Heart right ventricle (tissue), 16 donors: ENCODE measurements at regions not wholly inside any gene's neighbourhood (a gene's known extent, or its start where the extent isn't known, plus 50 kb on each side); places are given as distances from the start of the nearest gene placed in this dataset.
"Not testable (repeated sequence)": the region's sequence is repeated elsewhere in the genome, so short reads cannot be mapped to it uniquely, and the experiment has no call there.

ENCODE experiments used
- ATAC-seq, 8 donors: fragments of 200-7000 bp; cut with Tn5 transposase; one replicate each; pipeline ENCODE4 v1.9.1; 2020; ENCODE audit warnings: mild to moderate bottlenecking in 8 of 8, moderate library complexity in 8 of 8, moderate number of reproducible peaks in 1 of 8
- DNase-seq, 2 donors: peaks; one replicate each; pipeline ENCODE4 v3.0.0-alpha.2; 2020
- H3K27ac ChIP-seq, 10 donors: fragments of 200-600 bp; sonication (generic) in 2 of 10; one replicate each; pipeline versions ENCODE4 v1.5.0 to v1.8.0; 2020 to 2022; ENCODE audit warnings: mild to moderate bottlenecking in 3 of 10
- H3K27me3 ChIP-seq, 7 donors: fragments of 200-600 bp; one replicate each; pipeline ENCODE4 v1.8.0; 2021 to 2022; ENCODE audit warnings: mild to moderate bottlenecking in 2 of 7
- H3K36me3 ChIP-seq, 9 donors: fragments of 200-600 bp; sonication (generic) in 1 of 9; one replicate each; pipeline versions ENCODE4 v1.5.0 to v1.8.0; 2020 to 2022; ENCODE audit warnings: mild to moderate bottlenecking in 2 of 9
- H3K4me1 ChIP-seq, 9 donors: fragments of 200-600 bp; sonication (generic) in 1 of 9; one replicate each; pipeline versions ENCODE4 v1.5.0 to v1.8.0; 2020 to 2022; ENCODE audit warnings: mild to moderate bottlenecking in 4 of 9
- H3K4me3 ChIP-seq, 10 donors: fragments of 200-600 bp; sonication (generic) in 2 of 10; one replicate each; pipeline versions ENCODE4 v1.5.0 to v1.8.0; 2020 to 2022; ENCODE audit warnings: mild to moderate bottlenecking in 7 of 10, moderate library complexity in 2 of 10
- H3K9me3 ChIP-seq, 11 donors: fragments of 200-600 bp in 10 of 11; sonication (generic) in 2 of 11; one replicate each; pipeline versions ENCODE4 v1.5.0 to v1.8.0; 2013 to 2022; ENCODE audit warnings: mild to moderate bottlenecking in 2 of 11, control low read depth in 1 of 11, moderate library complexity in 1 of 11
- CTCF ChIP-seq, 9 donors: fragments of 200-600 bp; sonication (generic) in 2 of 9; IDR thresholded peaks; one replicate each; pipeline versions ENCODE4 v1.5.0 to v1.8.0; 2021 to 2022; ENCODE audit warnings: antibody characterized with exemption in 9 of 9, mild to moderate bottlenecking in 5 of 9, moderate library complexity in 1 of 9
- WGBS, 2 donors: extraction: QIAGEN DNeasy Blood & Tissue Kit; methylation state at CpG; one replicate each; pipeline ENCODE4 v1.1.7; 2013; ENCODE audit warnings: inconsistent platforms in 1 of 2; 5-methylcytosine and 5-hydroxymethylcytosine counted together
- intact Hi-C, 10 donors: fragments of 100-400 bp; cut with DNase I; formaldehyde crosslinking; loops; one replicate each; pipeline versions ENCODE4 v1.11.1 to v1.14.2; 2022
- donor health status: Arrhythmogenic right ventricular cardiomyopathy.
- donor health status: ischemic (EF 13 %, LVEDD 7.1; RV severe dilation, severe dysfunction).
- donor health status: healthy with polysubstance abuse.
- donor health status: DM: no; HTN: yes; CAD: no.
- donor health status: DM: no; HTN: no; CAD: no.
- donor health status: ischemic (EF 25% LVEDD 6.9; RV normal size, moderate dysfunction).
- donor health status: ischemic (EF 25% LVEDD 5.7; RV mildly dilated, moderate dysfunction).
- donor health status: healthy.
- donor health status: DM: yes; HTN: yes; CAD: no.
- donor health status: Ischemic cardiomyopathy.
- donor health status: ischemic (EF 35%, LVEDD 5.7; RV mildly dilated, moderate dysfunction).
- donor health status: nonischemic (EF 11% LVEDD 7.7; RV severe dilation, severe dysfunction).
- donor health status: DM: yes; HTN: yes; CAD: no.
- donor health status: PGD.
- donor health status: ischemic (EF 29% LVEDD 5.4; RV normal size, mild dysfunction).
- donor health status: nonischemic (EF 23%, LVEDD 6.1; RV moderate dilation, normal function).

DNA sequence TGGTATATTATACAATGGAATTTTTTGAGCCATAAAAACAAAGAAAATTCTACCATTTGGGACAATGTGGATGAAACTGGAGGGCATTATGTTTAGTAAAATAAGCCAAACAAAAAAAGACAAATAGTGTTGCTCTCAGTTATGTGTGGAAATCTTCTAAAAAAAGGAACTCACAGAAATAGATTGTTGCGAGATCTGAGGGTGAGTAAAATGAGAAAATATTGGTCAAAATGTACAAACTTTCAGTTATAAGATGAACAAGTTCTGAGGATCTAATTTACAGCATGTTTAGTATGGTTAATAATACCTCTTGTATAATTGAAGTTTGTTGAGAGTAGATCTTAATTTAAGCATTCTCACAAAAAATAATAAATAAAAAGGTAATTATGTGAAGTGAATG is 291.2 kb downstream of the KIF20B start:
- Histone ChIP-seq H3K4me3 (no peak overlapping the region), H3K9me3 (peaks cover 0 to 43% (median 0%) of the 10 kb centered on the region in 11 donors), H3K27ac (no peak overlapping the region), H3K4me1 (no peaks in the 10 kb centered on the region), H3K27me3 (no peaks in the 10 kb centered on the region), H3K36me3 (no peaks in the 10 kb centered on the region)
- WGBS, 2 donors = 78% methylated on average over 1 of the region's 1 CpG
- TF ChIP-seq CTCF (IDR thresholded peaks at IDR 0.05) = no peak
- no peak for ATAC-seq
- no peak for DNase-seq
- intact Hi-C loops = no loop called here

- WGBS, 2 donors = 79 to 83% methylated on average over 1 of the region's 1 CpG
- no peak for TF ChIP-seq CTCF (IDR thresholded peaks at IDR 0.05)
- H3K36me3 ChIP-seq = no peaks in the 10 kb centered on the region
- DNase-seq (no peak), ATAC-seq (no peak)
- intact Hi-C loops = no loop called here
- H3K27me3 ChIP-seq = no peaks in the 10 kb centered on the region
- H3K4me3 ChIP-seq = no peak overlapping the region
- H3K4me1 ChIP-seq = no peaks in the 10 kb centered on the region
- H3K9me3 ChIP-seq = peaks cover 0 to 14% (median 0%) of the 10 kb centered on the region in 11 donors
- no peak overlapping the region for H3K27ac ChIP-seq
Measured at GRCh38 chr10:90007226-90007625, 305.8 kb downstream of the KIF20B start.

- H3K9me3 ChIP-seq = peaks cover 0 to 15% (median 0%) of the 10 kb centered on the region in 11 donors
Measured at GRCh38 chr10:90011281-90011680, 309.9 kb downstream of the KIF20B start.

DNA sequence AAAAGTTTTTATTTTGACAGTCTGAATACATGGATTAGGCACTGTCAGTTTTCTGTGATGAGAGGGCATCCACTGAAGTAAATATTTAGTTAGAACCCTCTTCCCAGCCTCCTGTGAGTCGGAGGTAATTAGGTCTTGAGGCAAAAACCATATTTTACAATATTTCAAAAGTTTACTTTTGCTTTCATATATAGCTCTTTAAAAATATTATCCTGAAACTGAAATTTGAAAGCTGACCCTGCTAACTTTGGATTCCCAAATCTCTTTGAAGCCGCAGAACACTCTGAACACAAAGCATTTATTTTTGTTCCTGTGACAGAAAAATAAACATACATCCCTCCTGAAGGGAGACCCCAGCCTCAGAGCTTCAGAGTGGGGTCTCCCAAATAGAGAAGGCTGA is 317.4 kb downstream of the KIF20B start:
- no peak for DNase-seq
- Histone ChIP-seq H3K27ac (no peak overlapping the region), H3K9me3 (peaks cover 0 to 6% (median 0%) of the 10 kb centered on the region in 11 donors), H3K4me1 (no peaks in the 10 kb centered on the region), H3K27me3 (no peaks in the 10 kb centered on the region), H3K36me3 (no peaks in the 10 kb centered on the region), H3K4me3 (no peak overlapping the region)
- no peak for ATAC-seq
- no peak for TF ChIP-seq CTCF (IDR thresholded peaks at IDR 0.05)
- intact Hi-C loops = no loop called here
- WGBS, 2 donors = 64 to 74% methylated on average over 2 of the region's 2 CpGs

More at GRCh38 chr10:90011281-90011680, 309.9 kb downstream of the KIF20B start:
- intact Hi-C loops, H3K4me1 ChIP-seq, ATAC-seq, H3K36me3 ChIP-seq, H3K4me3 ChIP-seq, DNase-seq, H3K27ac ChIP-seq, H3K27me3 ChIP-seq: not testable (repeated sequence)
- WGBS, 2 donors = 74 to 75% methylated on average over 13 to 14 of the region's 14 CpGs

DNA sequence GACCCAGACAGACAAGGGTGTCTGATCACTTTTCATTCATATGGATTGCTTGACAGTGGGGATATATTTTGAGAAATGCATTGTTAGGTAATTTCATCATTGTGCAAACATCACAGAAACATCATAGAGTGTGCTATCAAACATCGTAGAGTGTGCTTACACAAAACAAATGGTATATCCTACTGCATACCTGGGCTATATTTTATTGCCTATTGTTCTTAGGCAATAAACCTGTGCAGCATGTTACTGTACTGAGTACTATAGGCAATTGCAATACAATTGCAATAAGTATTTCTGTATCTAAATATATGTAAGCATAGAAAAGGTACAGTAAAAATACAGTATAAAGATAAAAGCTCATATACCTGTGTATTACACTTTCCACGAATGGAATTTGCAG is 319.1 kb downstream of the KIF20B start:
- TF ChIP-seq CTCF (IDR thresholded peaks at IDR 0.05) = no peak
- intact Hi-C loops = no loop called here
- H3K4me1 ChIP-seq = no peaks in the 10 kb centered on the region
- H3K27ac ChIP-seq = no peak overlapping the region
- H3K27me3 ChIP-seq = peaks cover 0 to 5% (median 0%) of the 10 kb centered on the region in 7 donors
- H3K36me3 ChIP-seq = no peaks in the 10 kb centered on the region
- H3K4me3 ChIP-seq = no peak overlapping the region
- ATAC-seq = no peak
- H3K9me3 ChIP-seq = peaks cover 0 to 6% (median 0%) of the 10 kb centered on the region in 11 donors
- 73 to 88% methylated on average over 2 of the region's 2 CpGs for WGBS, 2 donors
- no peak for DNase-seq
